ENCODE measurements at regions not wholly inside any gene's neighbourhood (a gene's known extent, or its start where the extent isn't known, plus 50 kb on each side); places are given as distances from the start of the nearest gene placed in this dataset.

DNA sequence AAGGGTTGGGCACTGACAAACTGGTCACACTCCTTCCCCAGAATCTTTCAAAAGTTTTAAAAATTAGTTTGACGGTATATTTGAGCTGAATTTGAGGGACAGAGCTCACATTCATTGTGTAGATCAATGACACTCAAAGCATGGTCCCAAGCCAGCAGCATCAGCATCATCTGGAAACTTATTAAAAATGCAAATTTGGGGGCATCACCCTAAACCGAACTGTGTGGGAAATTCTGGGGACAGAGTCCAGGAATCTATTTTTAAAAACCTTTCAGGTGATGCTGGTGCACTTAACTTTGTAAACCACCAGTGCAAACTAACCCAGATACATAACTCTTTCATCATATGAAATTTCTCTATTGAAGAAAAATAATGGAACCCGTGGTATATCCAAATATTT, 58.1 kb upstream of the MTAP start:
- intact Hi-C loops (cut with micrococcal nuclease), result no loop called here
- H3K9me3 Mint-ChIP-seq, result no peaks in the 10 kb centered on the region
- H3K27ac Mint-ChIP-seq, result no peak overlapping the region
- no peak overlapping the region for H3K4me3 Mint-ChIP-seq
- peaks cover 32% of the 10 kb centered on the region for H3K27me3 Mint-ChIP-seq (ENCODE audit: insufficient read depth)
- H3K4me1 Mint-ChIP-seq (ENCODE audit: low read depth), result no peaks in the 10 kb centered on the region
- DNase-seq (ENCODE audit: low spot score), result no peak
- H3K36me3 Mint-ChIP-seq (ENCODE audit: low read depth), result no peaks in the 10 kb centered on the region

DNA sequence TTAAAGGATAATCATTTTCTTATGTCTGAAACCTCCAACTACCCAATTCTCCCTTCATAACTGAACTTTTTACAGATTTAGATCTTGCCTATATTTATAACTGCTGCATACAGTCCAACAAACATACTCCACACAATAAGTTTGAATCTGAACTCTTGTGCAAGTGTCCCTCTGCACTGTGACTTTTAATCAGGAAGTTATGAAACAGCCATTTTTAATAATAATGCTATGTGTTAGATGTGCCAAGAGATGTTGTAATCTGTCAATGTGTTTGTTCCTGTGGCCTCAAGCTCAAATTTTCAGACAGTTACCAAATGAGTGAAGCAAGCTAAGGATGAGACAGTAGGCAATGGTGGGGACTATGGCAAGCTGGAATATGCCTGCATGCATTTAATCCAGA, 57.6 kb upstream of the MTAP start:
- Mint-ChIP-seq H3K27me3 (ENCODE audit: insufficient read depth) (peaks cover 36% of the 10 kb centered on the region), H3K27ac (no peak overlapping the region), H3K4me1 (ENCODE audit: low read depth) (no peaks in the 10 kb centered on the region), H3K36me3 (ENCODE audit: low read depth) (no peaks in the 10 kb centered on the region), H3K4me3 (no peak overlapping the region), H3K9me3 (no peaks in the 10 kb centered on the region)
- intact Hi-C loops (cut with micrococcal nuclease), result no loop called here
- DNase-seq (ENCODE audit: low spot score), result no peak

DNA sequence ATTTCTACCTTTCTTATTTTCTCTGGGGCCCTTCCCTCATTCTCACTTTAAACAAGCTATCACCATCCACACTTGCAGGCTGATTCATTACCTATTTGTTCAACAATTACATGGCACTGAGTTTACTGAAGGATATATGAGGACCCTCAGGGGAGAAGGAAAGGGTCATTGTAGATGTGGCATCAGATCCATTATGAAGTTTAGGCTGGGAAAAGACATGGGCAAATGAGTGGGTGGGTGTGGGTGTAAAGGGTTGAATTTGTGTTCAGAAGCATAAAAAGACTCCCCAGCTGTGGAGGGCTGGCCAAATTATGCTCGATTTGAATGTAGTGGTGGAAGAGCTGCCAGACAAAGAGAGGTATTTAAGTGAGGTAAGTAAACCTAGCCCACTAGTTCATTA, 55.9 kb upstream of the MTAP start:
- Mint-ChIP-seq H3K27ac (no peak overlapping the region), H3K4me1 (ENCODE audit: low read depth) (no peaks in the 10 kb centered on the region), H3K27me3 (ENCODE audit: insufficient read depth) (peaks cover 45% of the 10 kb centered on the region), H3K9me3 (no peaks in the 10 kb centered on the region), H3K4me3 (no peak overlapping the region), H3K36me3 (ENCODE audit: low read depth) (no peaks in the 10 kb centered on the region)
- intact Hi-C loops (cut with micrococcal nuclease), result no loop called here
- no peak for DNase-seq (ENCODE audit: low spot score)

DNA sequence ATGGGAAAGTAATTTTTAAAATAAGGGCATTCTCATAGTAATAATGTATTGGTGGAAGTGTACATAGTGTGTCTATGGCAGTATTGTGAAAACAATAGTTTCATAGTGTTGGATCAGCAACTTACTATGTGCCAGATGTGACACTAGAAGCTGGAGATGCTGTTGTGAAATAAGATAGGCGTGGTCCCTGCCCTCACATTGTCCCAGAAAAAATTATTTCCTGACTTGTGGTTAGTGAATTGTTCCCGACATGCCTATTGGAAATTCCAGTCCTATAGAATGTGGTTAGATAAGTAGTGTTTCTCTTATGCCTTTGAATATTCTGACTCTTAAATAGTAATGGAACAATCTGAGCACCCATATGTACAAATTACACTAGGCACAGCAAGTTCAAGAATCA, 55.3 kb upstream of the MTAP start:
- Mint-ChIP-seq H3K36me3 (ENCODE audit: low read depth) (no peaks in the 10 kb centered on the region), H3K4me3 (no peak overlapping the region), H3K27me3 (ENCODE audit: insufficient read depth) (peaks cover 51% of the 10 kb centered on the region), H3K4me1 (ENCODE audit: low read depth) (no peaks in the 10 kb centered on the region), H3K9me3 (no peaks in the 10 kb centered on the region), H3K27ac (no peak overlapping the region)
- no peak for DNase-seq (ENCODE audit: low spot score)
- intact Hi-C loops (cut with micrococcal nuclease), result no loop called here

DNA sequence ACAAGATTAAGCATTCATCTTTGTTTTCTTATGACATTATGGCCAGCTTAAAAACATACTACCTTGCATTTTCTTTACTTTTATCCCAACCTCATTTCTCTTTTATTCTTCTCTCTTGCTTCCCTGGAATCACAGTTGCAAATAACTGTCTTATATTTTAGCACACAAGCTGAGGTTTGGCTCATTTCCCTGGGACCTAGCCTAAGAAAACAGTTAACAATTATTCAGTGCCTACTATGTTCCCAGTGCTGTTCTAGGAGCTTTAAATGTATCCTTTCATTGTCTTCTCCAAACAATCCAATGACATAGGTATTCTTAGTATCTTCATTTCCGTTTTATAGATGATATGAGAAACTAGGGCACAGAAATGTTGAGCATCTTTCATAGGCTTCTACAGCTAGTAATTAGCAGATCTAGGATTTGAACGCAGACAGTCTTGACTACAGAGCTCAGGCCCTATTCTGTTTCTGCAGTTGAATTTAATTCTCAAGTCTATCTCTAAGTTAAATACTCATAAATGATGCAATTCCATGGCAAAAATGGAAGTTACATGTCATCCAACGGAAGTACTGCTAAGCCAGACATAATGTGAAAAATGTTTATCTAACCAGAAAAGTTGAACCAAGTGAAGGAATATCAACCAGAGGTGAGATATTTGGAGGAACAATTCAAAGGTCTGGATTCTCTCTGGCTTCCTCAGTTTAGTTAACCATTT, 52.3 kb upstream of the MTAP start:
- H3K4me3 Mint-ChIP-seq, result no peak overlapping the region
- H3K4me1 Mint-ChIP-seq (ENCODE audit: low read depth), result no peaks in the 10 kb centered on the region
- H3K27ac Mint-ChIP-seq, result no peak overlapping the region
- no peaks in the 10 kb centered on the region for H3K9me3 Mint-ChIP-seq
- no peak for DNase-seq (ENCODE audit: low spot score)
- intact Hi-C loops (cut with micrococcal nuclease), result no loop called here
- H3K27me3 Mint-ChIP-seq (ENCODE audit: insufficient read depth), result peaks cover 64% of the 10 kb centered on the region
- H3K36me3 Mint-ChIP-seq (ENCODE audit: low read depth), result no peaks in the 10 kb centered on the region

DNA sequence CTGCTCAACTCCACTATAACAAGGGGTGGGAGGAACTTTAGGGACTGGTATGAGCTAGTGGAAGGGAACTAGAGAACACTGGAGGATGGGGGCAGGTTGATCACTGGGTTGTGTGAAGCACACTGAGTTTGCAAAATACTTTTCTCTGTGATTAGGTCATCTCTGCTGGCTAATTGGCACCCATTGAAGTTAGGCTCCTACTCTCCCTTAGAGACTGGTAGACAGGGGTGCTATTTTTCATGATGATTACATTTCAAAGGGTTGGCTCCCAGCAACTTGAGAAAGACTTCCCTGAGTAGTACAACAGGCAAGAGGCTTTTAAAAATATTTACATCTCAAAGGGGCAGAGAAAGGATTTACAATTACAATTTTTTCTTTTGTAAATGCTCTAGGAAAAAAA, 50.4 kb upstream of the MTAP start:
- Mint-ChIP-seq H3K27me3 (ENCODE audit: insufficient read depth) (peaks cover 69% of the 10 kb centered on the region), H3K27ac (no peak overlapping the region), H3K4me1 (ENCODE audit: low read depth) (no peaks in the 10 kb centered on the region), H3K4me3 (no peak overlapping the region), H3K9me3 (no peaks in the 10 kb centered on the region), H3K36me3 (ENCODE audit: low read depth) (no peaks in the 10 kb centered on the region)
- no peak for DNase-seq (ENCODE audit: low spot score)
- intact Hi-C loops (cut with micrococcal nuclease), result no loop called here
